Left kidney (tissue), 1 donor: ENCODE measurements at regions not wholly inside any gene's neighbourhood (a gene's known extent, or its start where the extent isn't known, plus 50 kb on each side); places are given as distances from the start of the nearest gene placed in this dataset.
"Not testable (repeated sequence)": the region's sequence is repeated elsewhere in the genome, so short reads cannot be mapped to it uniquely, and the experiment has no call there.

Experiments
- DNase-seq: peaks from one replicate; pipeline ENCODE4 v3.0.0-alpha.2; 2013

DNA sequence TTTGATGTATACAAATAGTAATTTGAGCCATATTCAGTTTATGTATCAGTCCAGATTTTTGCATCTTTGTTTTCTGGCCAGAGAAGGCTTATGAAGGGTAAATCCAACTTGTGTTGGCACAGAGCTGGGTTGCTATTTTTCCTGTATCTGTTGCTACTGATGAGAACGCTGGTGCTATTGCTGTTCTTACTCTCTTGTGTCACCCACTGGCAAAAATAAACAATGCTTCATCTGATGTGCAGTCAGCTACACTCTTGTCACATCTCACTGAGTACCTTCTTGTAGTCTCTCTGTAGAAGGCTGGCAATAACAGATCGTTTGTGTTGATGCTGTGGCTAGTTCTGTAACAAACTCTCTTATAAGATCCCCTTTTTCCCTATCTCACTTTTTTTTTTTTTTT lies 323.4 kb downstream of the CDH19 start:
- DNase-seq: no peak

DNA sequence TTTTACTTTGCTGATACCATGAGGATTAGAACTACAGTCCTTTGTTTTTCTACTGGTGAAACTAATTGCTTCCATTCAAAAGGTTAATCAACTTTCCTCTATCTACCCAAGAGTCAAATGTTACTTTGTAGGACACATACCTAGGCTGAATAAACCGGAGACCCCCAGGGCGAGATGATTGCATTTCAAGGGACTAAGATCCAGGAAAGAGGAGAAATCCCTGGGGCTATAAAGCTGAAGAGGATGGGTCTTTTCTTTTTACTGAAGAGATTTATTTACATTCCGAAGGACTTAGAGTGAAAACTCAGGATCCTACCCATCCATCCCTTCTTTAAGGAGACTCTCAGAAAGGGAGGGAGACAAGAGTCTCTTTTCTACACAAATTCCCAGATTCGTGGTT lies 331.9 kb downstream of the CDH19 start:
- DNase-seq: no peak

DNA sequence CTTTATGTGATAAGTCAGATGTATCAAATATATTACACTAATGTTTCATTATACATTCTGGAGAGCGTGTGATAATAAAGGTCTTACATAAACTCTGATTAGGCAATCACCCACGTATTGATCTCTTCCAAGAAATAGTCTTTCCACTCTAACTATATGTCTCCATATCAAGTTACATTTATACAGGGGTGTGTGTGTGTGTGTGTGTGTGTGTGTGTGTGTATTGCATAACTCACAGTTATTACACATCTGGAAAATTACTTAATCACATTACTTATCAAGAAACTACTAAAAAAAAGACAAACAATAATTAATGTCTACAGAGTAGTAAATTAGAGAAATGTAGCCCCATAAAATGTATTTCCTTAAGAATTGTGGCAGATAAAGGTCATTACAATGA lies 339.8 kb downstream of the CDH19 start:
- DNase-seq: no peak

DNA sequence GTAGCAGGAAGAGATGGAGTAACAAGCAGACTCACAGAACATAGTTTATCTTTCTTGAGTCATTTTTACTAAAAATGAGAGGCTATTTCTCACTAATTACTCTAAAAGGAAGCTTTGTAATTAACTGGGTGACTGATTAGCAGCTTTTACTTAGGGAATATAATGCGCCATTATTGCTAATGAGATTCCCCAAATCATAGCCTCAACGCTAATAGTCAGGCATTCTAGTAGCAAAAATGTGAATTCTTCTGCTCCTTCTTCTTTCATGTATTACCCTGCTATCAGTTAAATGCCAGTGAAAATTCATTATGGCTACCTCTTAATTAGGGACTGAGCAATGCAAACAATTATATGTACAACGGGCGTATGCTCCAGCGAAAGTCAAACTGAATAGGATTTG lies 349.8 kb downstream of the CDH19 start:
- DNase-seq: no peak

DNA sequence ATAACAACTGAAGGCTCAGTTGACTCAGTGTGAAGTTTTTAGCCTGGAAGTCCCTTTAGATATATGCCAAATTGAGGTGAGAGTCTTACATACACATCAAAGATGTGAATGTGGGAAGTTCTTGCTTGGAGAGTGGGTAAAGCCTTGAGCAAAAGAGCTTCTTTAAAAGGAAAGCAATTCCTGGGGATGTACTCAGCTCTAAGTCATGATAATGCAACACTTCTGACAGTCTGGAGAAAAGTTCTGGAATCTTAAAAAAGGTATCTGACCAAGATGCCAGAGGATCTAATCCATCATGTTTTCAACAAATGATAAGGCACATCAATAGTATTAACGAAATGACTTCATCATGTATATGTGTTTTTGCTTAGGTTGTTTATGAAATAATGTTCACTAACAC lies 351.2 kb downstream of the CDH19 start:
- no peak for DNase-seq

DNA sequence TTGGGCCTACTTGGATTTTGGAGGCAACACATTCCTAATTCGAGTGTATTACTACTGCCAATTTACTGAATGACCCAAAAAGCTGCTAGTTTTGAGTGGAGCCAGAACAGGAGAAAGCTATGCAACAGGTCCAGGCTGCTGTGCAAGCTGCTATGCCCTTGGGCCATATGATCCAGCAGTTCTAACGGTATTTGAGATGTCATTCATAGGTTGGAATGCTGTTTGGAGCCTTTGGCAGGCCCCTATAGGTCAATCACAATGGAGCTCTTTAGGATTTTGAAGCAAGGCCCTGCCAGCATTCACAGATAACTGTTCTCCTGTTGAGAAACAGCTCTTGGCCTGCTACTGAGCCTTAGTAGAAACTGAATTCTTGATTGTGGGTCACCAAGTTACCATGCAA lies 368.7 kb downstream of the CDH19 start:
- DNase-seq: no peak

DNA sequence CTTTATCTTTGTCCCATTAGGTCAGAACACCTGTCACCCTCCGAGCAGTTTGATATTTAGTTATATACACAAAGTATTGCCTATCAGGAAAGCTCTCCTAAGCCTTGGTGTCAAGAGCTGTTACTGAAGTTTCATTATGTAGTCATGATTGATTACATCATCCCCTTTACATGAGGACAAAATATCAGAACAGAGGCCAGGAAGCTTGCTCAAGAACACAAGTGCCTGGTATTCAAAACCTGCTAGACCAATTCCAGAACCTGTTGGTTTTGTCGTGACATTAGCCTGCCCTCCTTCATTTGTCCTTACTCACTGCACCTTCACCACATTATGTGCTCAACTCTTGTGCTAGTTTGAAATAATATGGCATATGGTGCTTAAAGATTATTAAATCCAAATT lies 377.1 kb downstream of the CDH19 start:
- DNase-seq: no peak

DNA sequence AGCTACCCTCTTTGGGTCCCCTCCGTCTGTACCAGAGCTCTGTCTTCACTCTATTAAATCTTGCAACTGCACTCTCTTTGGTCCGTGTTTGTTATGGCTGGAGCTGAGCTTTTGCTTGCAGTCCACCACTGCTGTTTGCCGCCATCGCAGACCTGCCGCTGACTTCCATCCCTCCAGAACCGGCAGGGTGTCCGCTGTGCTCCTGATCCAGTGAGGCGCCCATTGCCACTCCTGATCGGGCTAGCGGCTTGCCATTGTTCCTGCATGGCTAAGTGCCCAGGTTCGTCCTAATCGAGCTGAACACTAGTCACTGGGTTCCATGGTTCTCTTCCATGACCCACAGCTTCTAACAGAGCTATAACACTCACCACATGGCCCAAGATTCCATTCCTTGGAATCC lies 380.6 kb downstream of the CDH19 start:
- DNase-seq: not testable (repeated sequence)

DNA sequence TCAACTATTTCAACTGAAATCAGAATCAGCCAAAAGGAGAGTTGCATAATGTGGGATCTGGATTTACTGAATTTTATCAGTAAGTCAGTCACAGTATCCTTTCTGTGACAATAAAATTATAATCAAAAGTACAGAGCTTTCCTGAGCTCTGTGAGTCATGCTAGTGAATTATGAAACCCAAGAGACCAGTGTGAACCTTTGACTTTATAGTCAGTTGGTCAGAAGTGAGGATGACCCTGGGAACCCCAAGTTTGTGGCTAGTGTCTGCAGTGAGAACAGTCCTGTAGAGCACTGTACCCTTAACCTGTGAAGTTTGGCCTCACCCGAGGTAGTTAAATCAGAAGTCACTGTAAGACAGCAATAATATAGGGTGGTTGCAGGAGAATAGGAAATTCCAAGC lies 381.7 kb downstream of the CDH19 start:
- DNase-seq: no peak

DNA sequence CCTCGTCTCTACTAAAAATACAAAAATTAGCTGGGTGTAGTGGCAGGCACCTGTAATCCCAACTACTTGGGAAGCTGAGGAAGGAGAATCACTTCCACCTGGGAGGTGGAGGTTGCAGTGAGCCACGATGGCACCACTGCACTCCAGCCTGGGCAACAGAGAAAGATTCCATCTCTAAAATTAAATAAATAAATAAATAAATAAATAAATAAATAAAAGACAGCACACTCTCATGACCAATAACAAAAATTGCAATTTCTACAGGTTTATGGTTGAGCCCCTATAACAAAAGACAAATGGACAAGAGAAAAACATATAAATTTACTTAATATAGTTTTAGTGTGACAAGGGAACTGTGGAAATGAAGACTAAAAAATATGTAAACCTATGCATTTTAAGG lies 384.1 kb downstream of the CDH19 start:
- no peak for DNase-seq

DNA sequence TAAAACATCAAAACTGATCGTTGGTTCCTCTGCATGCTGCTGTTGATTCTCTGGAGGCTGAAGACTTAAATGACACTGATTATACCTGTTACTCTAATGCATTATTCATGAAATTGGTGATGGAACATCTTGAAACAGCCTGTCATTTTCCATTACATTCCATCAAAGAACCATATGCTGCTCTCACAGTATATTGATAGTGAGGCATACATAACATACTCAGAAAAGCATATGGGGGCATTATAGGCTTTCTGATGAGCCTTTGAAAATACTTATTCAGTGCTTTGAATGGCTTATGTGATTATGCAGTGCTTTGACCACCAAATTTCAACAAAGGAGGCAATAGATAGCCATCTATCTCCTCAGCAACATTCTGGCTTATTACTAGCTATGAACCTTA lies 392.1 kb downstream of the CDH19 start:
- no peak for DNase-seq

DNA sequence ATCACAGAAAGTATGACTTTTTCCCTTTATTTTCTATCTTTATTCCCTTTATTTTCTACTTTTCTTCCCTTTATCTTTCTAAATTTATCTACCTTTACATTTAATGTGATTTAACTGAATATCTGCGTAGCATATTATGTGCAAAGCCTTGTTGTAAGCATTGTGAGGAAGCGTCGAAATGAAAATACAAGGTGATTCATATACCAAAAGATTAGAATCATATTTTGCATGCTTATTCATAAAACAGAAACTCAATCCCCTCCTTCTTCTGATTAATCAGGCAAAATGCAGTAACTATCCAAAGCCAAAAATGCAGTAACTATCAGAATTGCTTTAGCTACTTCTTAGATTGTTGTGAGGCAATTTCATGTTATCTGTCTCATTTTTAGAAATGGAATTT lies 393.0 kb downstream of the CDH19 start:
- DNase-seq: no peak

DNA sequence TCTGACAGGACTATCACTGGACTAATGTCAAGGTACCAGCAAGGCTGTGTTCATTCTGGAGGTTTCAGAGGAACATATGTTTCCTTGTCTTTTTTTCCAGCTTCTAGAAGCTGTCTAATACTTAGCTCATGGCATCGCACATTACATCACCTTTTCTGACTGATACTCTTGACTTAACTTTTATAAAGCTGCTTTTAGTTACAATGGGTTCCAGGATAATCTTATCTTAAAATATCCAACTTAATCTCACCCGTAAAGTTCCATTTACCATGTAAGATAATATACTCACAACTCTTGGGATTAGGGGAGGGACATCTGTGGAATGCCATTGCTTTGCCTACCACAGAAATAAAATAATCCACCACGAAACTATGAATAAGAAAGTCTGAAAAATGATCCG lies 394.2 kb downstream of the CDH19 start:
- DNase-seq: no peak

DNA sequence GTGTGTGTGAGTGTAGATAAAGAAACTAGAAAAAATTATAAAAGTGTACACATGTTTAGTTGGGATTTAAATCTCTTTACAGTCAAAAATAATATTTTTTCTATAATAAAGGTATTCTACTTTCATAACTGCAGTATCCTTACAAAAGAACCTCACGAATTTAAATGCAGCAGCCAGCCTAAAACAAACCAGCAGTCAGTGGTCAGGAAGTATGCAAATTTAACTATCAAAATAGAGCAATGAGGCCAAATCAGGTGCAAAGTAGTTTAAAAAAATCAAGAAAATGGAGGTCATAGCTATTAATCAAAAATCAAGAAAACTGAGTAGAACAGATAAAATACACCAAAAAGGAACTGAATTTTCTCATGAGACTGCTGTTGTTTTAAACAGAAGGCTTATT lies 407.1 kb downstream of the CDH19 start:
- no peak for DNase-seq

DNA sequence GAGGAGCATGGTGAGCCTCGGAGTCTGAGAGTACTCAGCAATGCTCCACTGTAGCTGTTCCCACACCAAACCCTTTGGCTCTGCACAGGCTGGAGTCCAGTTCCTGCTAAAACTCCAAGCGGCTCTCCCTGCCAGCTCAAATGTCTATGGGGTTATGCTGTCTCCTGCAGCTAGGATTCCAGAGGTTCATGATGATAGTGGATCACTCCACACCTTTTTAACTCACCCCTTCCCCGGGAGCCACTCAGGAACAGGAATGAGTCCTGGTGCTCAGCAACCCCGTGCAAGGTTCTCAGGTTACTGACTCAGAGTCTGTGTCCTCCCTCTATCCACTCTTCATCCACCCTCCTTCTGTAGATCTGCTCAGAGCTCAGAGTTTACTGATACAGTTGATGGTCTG lies 410.0 kb downstream of the CDH19 start:
- DNase-seq: no peak

DNA sequence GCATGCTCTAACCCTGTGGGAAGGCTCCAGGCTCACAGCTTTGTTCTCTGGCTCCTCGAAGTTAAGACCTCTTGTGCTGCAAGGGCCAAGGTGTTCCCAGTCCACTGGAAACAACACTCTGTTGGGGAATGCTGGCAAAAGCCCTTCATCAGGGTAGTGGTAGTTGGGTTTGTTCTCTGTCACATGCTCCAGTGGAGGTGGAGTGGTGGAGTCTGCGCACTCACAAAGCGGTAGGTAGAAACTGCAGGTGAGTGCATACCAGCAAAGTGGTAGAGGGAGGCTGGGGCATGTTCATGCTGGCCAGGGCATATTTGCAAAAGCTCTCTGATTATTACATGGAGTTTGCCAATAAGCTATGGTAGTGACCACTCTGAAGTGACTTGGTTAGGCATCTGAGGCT lies 410.5 kb downstream of the CDH19 start:
- no peak for DNase-seq

DNA sequence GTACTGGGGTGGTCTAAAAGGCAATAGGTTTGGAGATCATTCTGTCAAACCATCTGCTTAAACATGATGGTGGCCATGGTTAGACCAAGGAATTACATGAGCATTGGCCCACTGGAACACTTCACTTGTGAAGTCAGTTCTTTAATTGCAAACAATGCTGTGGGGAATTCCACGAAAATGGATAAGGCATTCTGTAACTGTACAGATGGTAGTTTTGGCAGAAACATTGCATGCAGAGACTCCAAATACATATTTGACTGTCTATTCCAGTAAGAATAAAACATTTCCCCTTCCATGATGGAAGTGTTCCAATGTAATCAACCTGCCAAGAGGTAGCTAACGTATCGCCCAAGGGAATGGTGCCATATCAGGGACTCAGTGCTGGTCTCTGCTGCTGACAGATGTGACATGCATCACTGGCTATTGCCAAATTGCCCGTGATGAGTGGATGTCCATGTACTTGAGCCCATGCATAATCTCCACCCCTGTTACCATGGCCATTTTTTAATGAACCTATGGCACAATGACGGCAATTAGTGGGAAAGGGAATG lies 417.9 kb downstream of the CDH7 start:
- no peak for DNase-seq

DNA sequence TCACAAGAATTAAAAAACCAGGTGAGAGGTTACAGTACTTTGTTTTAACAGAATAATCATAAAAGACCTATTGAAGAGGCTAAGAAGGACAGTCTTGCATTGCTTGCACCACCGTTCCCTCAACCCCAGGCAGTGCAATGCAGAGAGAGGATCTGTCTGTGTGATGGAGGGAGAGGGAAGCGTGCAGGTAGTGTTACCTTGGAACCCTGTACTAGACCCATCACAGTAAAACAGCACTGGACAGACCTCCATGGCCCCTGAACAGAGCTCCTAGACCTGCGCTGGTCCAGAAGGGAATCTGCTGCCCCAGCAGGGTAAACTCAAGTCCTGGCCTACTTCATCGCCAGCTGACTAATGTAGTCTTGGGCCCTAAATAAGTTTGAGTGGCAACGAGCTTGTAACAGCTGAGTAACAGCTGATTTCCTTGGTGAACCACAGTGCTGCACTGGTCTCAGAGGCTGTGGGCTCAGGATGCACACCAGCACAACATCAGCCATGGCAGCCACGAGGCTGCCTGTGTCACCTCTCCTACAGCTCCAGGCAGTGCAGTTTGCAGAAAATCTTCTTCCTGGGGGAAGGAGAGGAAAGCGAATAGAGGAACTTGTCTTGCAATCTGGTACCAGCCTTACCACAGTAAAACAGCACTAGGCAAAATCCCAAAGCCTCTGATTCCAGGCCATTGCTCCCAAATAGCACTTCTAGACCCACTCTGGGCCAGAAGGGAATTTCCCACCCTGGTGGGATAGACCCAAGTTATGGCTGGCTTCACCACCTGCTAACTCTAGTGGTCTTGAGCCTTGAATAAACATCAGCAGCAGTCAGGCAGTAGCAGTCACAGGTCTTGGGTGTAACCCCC lies 417.2 kb downstream of the CDH7 start:
- DNase-seq: no peak

DNA sequence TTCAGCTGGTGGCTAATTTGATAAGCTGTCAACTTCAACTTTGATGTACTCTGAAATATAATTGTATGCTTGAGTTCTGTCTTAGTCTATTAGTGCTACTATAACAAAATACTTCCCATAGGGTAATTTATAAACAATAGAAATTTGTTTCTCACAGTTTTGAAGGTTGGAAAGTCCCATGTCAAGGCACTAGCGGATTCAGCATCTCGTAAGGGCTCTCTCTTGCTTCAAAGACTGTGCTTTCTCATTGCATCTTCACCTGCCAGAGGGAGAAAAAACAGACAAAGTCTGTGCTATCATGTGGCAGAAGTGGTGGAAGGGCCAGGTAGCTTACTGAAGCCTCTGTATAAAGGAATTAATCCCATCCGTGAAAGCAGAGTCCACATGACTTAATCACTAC lies 409.2 kb downstream of the CDH7 start:
- no peak for DNase-seq

DNA sequence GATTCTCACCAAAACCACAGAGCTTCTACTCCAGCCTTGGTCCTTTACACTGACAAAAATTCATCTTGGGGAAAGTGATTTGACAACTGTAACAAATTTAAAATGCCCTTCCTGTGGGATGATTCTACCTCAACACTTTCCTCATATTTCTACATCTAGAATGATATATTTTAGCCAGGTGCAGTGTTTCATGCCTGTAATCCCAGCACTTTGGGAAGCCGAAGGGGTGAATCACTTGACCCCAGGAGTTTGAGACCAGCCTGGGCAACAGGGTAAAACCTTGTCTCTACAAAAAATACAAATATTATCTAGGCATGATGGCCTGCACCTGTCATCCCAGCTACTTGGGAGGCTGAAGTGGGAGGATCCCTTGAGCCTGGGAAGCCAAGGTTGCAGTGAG lies 408.6 kb downstream of the CDH7 start:
- no peak for DNase-seq

DNA sequence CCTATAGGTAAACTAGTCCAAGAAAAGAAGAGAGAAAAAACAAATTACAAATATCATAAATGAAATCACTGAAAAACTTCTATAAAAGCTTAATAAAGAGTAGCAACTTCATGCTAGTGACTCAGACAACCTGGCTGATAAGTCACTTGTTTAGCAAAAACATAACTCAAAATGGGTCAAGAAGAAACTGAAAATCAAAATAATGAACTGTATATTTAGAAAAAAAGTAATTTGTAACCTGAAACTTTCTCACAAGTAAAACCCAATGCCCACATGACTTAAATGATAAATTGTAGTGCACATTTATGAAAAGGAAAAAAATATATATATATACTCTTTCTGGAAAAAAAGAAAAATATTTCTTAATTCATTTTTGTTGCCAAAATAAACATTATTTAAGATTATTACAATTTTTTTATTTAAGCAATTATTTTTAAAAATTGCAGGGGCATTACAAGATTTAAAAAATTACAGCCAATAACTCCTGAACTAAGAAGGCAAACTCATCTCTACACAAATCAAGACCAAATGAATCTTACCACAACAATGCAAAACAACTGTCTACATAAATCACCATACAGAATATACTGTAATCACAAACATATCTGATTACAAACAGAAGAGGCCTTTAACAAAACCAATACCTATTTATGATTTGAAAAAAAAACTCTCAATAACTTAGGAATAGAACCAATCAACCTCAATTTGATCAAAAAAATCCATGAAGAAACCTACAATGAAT lies 406.3 kb downstream of the CDH7 start:
- DNase-seq: no peak

DNA sequence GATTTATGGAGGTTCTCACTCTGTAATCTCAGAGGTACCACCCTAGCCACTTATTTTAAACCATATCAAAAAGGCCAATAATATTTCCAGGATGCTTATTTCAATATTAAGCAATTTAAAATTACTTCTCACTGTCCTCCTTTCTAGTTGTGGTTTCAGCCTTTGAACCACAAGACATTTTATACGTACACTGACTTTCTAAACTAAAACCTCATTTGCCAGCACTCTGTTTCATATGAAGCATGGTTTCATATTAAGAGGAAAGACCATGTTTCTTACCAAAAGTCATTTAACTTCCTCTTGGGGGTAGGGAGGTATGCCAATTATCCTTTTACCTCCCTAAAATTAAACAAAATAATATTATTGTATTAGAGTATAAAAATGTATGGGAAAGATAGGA lies 399.8 kb downstream of the CDH7 start:
- DNase-seq: no peak

DNA sequence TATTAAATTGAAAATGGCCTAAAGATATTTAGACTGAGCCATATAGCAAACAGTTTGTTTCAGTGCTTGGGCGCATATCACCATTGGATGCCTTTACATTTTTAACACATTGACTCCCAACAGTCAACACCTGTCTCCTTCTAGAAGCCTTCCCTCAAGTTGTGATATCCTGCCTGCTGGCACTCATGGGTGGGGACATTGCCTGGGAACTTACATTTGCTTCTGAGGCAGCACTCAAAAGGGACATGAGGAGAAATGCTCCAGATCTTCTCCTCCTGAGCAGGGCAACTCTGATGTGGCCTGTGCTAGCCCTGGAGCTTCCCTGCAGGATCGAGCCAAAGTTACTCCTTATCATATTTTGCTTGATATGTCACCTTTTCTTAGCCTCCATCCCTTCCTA lies 392.2 kb downstream of the CDH7 start:
- no peak for DNase-seq

DNA sequence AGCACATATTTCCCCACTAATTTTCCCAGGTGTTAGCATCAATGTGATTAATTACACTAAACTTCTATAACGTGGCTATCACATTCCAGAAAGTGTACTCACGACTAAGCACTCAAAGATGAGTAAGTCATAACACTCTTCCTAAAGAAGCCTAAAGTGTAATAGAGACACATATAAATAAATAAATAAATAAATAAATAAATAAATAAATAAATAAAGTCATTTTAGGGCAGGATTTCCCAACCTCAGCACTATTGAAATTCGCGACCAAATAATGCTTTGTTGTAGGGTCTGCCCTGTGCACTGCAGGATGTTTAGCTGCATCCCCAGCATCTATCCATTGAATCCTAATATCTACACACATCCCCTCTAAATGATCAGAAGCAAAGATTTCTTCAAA lies 390.9 kb downstream of the CDH7 start:
- no peak for DNase-seq
